ENCODE measurements at regions not wholly inside any gene's neighbourhood (a gene's known extent, or its start where the extent isn't known, plus 50 kb on each side); places are given as distances from the start of the nearest gene placed in this dataset.

- TF ChIP-seq CTCF (conservative IDR thresholded peaks at IDR 0.05 in 1 of 2, IDR thresholded peaks at IDR 0.05 in 1 of 2; ENCODE audit: extremely low read depth in 1 of 2, insufficient read depth in 1 of 2, low read depth in 1 of 2, low read length in 2 of 2) (no peak), EZH2 (IDR thresholded peaks at IDR 0.05; ENCODE audit: borderline replicate concordance, low read length) (no peak)
These were observed 126.5 kb downstream of the ADSS2 start for GRCh38 chr1:244325056-244325758.

Measured in mammary epithelial cell (primary cell).